ENCODE measurements at regions not wholly inside any gene's neighbourhood (a gene's known extent, or its start where the extent isn't known, plus 50 kb on each side); places are given as distances from the start of the nearest gene placed in this dataset.
A peak's percentile ranks its signal among the peaks of the same experiment; 100 is the strongest.

GRCh38 chr5:74248576-74248975 lies 392.0 kb downstream of the ENC1 start:
- FAIRE-seq: no peak
- no peak for DNase-seq (ENCODE audit: insufficient read length, low spot score)
- no peak for TF ChIP-seq POLR2A (IDR thresholded peaks at IDR 0.05; ENCODE audit: low read depth, low read length)

- no peak for TF ChIP-seq POLR2A (IDR thresholded peaks at IDR 0.05; ENCODE audit: low read depth, low read length)
- DNase-seq (ENCODE audit: insufficient read length, low spot score): no peak
- no peak for FAIRE-seq
Observed at GRCh38 chr5:74244406-74244805, 396.1 kb downstream of the ENC1 start.

GRCh38 chr5:74243634-74244033 lies 396.9 kb downstream of the ENC1 start:
- no peak for TF ChIP-seq POLR2A (IDR thresholded peaks at IDR 0.05; ENCODE audit: low read depth, low read length)
- no peak for FAIRE-seq
- DNase-seq (ENCODE audit: insufficient read length, low spot score): no peak

GRCh38 chr5:74242516-74242915 lies 398.0 kb downstream of the ENC1 start:
- DNase-seq (ENCODE audit: insufficient read length, low spot score): no peak
- no peak for FAIRE-seq
- TF ChIP-seq POLR2A (IDR thresholded peaks at IDR 0.05; ENCODE audit: low read depth, low read length): no peak

GRCh38 chr5:74241751-74242140 lies 398.8 kb downstream of the ENC1 start:
- TF ChIP-seq POLR2A (IDR thresholded peaks at IDR 0.05; ENCODE audit: low read depth, low read length): no peak
- DNase-seq (ENCODE audit: insufficient read length, low spot score) (peak; percentile 13), FAIRE-seq (peak; percentile 50)

- FAIRE-seq: no peak
- no peak for DNase-seq (ENCODE audit: insufficient read length, low spot score)
- no peak for TF ChIP-seq POLR2A (IDR thresholded peaks at IDR 0.05; ENCODE audit: low read depth, low read length)
Observed at GRCh38 chr5:74240783-74241750, 399.5 kb downstream of the ENC1 start.

GRCh38 chr5:74239261-74239660 lies 401.3 kb downstream of the ENC1 start:
- no peak for TF ChIP-seq POLR2A (IDR thresholded peaks at IDR 0.05; ENCODE audit: low read depth, low read length)
- FAIRE-seq (no peak), DNase-seq (ENCODE audit: insufficient read length, low spot score) (no peak)

- FAIRE-seq (no peak), DNase-seq (ENCODE audit: insufficient read length, low spot score) (no peak)
- TF ChIP-seq POLR2A (IDR thresholded peaks at IDR 0.05; ENCODE audit: low read depth, low read length): no peak
Observed at GRCh38 chr5:74237571-74238145, 402.9 kb downstream of the ENC1 start.

GRCh38 chr5:74235552-74235951 lies 405.0 kb downstream of the ENC1 start:
- TF ChIP-seq POLR2A (IDR thresholded peaks at IDR 0.05; ENCODE audit: low read depth, low read length): no peak
- DNase-seq (ENCODE audit: insufficient read length, low spot score) (no peak), FAIRE-seq (no peak)

- DNase-seq (ENCODE audit: insufficient read length, low spot score): no peak
- FAIRE-seq: peak; percentile 91
- no peak for TF ChIP-seq POLR2A (IDR thresholded peaks at IDR 0.05; ENCODE audit: low read depth, low read length)
Observed at GRCh38 chr5:74233571-74233970, 407.0 kb downstream of the ENC1 start.

- TF ChIP-seq POLR2A (IDR thresholded peaks at IDR 0.05; ENCODE audit: low read depth, low read length): no peak
- DNase-seq (ENCODE audit: insufficient read length, low spot score) (no peak), FAIRE-seq (no peak)
Observed at GRCh38 chr5:74233091-74233490, 407.4 kb downstream of the ENC1 start.

GRCh38 chr5:74232276-74232675 lies 408.3 kb downstream of the ENC1 start:
- TF ChIP-seq POLR2A (IDR thresholded peaks at IDR 0.05; ENCODE audit: low read depth, low read length): no peak
- no peak for DNase-seq (ENCODE audit: insufficient read length, low spot score)
- FAIRE-seq: no peak

- TF ChIP-seq POLR2A (IDR thresholded peaks at IDR 0.05; ENCODE audit: low read depth, low read length): no peak
- DNase-seq (ENCODE audit: insufficient read length, low spot score) (no peak), FAIRE-seq (peak; percentile 6)
Observed at GRCh38 chr5:74231697-74232096, 408.8 kb downstream of the ENC1 start.

- FAIRE-seq: no peak
- no peak for TF ChIP-seq POLR2A (IDR thresholded peaks at IDR 0.05; ENCODE audit: low read depth, low read length)
- DNase-seq (ENCODE audit: insufficient read length, low spot score): no peak
Observed at GRCh38 chr5:74226716-74227485, 413.6 kb downstream of the ENC1 start.
